AML-193 (cell line): ENCODE measurements at regions not wholly inside any gene's neighbourhood (a gene's known extent, or its start where the extent isn't known, plus 50 kb on each side); places are given as distances from the start of the nearest gene placed in this dataset.
"Not testable (repeated sequence)": the region's sequence is repeated elsewhere in the genome, so short reads cannot be mapped to it uniquely, and the experiment has no call there.

Source experiments
- DNase-seq, 2 experiments: peaks; one replicate each; lab custom pipeline; 2025; lab: John Stamatoyannopoulos, UW

DNA sequence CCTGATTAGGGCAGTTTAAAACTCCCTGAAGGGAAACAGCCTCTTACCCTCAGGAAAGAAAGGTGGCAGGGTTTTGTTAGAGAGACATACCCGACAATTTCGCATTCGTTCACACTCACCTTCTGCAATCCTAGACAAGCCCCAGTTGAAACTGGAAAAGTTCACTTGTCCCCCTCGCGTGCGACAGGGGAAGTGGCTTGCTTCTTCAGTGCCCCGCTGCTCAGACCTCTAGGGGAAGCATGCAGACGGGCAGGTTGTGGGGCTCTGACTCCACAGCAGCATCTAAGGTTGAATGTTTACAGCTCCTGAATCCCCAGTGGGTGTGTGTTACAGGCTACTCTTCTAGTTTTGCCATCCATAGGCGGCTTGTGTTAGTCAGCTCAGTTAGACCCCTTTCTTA lies 575.7 kb upstream of the ACO1 start:
- DNase-seq: no peak

DNA sequence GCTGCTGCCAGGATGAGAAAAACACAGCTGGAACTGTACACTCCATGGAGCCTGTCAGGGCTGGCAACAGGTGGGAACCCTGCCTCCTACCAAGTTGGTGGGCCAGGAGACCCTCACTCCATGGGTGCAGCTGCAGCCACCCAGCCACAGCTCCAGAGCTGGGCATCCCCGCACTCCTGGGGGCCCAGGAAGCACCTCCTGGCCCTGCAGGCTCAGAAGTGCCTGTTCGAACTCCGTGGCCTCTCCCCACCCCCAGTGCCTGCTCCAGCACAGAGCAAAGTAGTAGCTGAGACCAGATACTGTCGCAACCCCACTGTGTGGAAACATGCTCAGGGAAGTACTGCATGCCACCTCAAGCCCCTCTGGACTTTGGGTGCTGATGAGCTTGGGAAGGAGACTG lies 564.0 kb upstream of the ACO1 start:
- no peak for DNase-seq

DNA sequence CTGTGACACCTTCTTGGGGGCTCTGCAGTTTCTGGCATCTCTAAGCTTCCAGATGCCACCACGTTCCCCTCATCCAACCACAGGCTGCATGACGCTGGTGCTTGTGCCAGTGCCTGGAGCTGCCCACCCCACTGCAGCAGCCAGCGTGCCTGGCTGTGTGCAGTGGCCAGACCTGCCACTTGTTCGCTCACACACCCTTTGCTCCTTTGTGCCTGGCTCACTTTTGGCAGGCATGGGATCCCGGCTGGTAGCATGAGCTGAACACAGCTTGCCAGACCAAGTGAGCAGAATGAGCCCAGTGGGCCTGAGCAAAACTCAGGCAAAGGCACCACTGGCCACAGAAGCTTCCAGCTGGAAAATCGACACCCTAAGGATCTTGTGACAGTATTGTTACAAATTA lies 562.9 kb upstream of the ACO1 start:
- DNase-seq: no peak

DNA sequence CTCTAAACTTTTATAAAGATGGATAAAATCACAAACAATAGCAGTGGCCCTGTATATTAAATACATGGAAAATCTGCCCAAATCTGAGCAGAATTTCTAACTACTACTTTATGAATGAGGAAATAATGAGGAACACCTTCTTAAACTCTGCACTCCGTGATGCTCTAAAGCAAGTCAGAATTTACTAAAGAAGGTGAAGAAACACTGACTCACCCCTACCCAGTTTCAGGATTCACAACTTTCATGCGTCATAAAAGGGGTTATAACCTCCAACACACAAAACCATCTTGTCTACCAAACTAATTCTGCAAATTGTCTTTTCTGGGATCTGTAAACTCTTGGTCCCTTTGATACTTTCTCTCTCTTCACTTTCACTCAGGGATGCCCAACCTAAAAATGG lies 561.1 kb upstream of the ACO1 start:
- DNase-seq: no peak

DNA sequence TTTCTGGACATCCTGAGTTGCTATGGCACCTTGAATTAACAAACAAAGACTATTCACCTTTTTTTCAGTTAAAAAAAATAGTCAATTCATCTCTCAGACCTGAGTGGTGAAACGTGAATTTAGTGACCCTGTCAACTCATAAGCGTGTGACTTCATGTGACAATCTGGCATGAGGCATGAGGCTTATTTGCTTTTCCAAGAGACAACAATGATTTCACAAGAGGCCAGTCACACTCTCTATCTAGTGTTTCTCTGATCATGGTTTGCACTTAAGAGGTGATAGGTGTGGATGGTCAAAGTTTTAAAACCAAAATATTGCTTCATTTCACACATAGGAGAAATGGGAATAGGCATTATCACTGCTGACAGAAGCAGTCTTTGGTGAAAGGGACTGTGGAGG lies 559.6 kb upstream of the ACO1 start:
- DNase-seq: no peak

DNA sequence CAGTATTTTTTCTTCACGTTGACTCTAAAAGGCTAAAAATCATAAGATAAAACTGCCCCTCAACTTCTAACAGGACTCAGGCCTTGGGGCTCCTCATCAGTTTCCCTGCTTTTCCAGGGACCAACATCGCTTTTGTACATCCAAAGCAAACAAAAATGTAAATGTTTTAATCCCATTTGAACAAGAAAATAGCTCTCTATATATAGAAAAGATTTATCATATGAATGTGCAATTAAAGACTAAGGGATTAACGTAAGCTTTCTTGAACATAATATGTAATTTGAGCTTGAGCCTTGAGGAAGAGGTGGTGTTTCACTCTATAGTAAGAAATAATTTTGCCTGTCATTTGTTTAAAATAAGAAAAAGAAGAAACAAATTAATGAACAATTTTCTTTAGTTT lies 547.2 kb upstream of the ACO1 start:
- DNase-seq: no peak

DNA sequence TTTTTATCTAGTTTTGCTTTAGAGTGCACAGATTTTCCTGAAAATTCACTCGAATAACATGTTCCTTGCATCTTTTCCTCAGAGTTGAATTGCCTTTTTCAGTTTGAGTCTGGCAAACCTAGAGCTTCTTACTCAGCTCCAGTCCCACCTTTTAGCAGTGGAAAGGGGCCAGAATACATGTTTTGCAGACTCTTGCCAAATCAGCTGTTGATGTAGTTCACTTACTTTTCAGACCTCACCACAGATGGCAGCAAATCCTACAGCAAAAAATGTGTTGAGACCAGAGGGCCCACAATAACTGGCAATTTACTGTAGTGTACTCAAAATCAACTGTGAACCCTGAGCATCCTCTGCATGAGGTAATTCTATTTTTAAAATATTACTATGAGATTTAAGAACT lies 545.2 kb upstream of the ACO1 start:
- DNase-seq: no peak

DNA sequence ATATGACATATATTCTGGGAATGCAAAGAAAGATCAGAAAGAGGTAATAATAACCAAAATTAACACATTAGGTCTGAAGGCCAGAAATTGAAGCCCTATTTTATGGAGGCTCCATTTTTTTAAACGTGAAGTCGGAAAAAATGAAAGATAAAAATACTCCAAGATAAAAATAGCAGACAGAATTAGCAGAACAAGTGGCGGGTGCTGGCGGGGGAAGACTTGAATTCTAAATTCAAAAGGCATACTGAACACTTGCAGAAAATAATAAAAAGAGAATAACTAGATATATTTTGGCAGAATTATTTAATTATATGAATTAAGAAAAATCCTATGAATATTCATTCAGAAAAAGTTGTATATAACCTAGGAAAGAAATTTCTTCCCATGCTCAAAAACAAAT lies 543.7 kb upstream of the ACO1 start:
- no peak for DNase-seq

DNA sequence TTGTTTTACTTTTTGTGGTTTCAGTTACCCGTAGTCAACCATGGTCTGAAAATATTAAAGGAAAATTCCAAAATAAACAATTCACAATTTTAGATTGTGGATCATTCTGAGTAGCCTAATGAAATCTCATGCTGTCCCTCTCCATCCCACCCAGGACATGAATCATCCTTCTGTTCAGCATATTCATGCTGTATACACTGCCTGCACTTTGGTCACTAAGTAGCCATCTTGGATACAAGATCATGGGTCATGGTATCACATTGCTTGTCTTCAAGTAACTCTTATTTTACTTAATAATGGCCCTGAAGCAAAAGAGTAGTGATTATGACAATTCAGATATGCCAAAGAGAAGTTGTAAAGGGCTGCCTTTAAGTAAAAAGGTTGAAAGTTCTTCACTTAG lies 536.5 kb upstream of the ACO1 start:
- no peak for DNase-seq

DNA sequence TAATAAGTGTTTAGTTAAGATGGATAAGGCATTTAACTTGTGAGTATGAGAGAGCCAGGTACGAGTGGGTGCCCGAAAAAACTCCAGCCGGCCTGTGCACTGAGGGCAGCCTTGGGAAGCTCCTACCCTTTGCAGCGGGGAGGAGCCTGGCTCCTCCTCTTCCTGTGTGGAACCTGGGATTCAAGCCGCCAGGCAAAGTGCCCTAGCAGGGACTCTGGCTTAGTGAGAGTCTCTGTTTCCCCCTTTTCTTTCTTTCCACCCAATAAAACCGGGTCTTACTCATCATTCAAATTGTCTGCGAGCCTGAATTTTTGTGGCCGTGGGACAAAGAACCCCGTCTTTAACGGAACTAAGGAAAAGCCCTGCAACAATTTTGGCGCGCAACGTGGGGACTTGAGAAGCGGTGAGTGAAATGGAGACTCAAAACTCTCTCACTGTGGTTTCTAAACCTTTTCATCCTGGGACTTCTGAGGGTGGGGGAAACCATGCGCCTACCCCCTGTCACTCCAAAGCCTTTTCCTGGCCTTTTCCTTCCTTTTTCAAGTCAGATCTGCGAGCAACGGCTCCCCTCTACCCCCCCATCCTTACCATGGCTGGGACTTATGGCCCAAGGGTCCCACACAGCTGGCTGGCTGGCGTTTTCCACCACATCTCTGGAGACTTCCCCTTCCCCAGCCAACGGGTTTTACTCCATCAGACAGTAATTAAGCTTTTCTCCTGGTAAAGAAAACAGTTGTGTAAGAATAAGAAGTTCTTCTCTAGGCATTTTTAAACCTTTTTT lies 535.7 kb upstream of the ACO1 start:
- DNase-seq: no peak

DNA sequence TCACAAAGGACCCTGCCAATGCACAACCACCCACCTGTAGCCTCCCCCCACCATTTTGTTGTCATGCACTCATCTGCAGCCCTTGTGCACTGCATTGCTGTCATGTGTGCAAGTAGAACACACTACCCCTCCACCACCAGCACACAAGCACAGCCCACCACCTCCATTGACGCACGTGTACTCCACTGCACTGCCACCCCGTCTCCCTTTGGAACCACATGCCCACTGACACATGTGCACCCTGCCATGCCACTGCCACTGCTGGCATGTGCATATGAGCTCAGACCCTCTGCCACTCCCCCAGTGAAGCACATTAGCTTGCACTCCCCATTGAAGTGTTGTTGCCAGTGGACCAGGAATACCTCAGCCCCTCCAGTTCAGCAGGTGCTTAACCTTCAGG lies 530.3 kb upstream of the ACO1 start:
- no peak for DNase-seq

DNA sequence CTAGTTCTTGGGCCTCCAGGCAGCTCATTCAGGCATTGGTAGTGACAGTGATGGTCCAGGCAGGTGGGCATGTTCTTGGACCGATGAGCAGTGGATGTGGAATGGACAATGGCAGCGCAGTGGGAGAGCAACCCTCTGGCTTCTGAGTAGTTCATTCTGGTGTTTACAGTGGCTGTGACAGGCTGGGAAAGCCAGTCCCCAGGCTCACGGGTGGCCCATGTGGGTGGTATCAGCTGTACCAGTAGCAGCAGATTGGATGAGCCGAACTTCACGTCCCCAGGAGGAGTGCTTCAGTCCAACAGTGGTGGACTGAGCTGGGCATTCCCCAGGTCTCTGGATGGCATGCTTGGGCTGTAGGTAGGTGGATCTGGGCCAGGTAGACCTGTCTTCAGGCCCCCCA lies 515.6 kb upstream of the ACO1 start:
- DNase-seq: no peak

DNA sequence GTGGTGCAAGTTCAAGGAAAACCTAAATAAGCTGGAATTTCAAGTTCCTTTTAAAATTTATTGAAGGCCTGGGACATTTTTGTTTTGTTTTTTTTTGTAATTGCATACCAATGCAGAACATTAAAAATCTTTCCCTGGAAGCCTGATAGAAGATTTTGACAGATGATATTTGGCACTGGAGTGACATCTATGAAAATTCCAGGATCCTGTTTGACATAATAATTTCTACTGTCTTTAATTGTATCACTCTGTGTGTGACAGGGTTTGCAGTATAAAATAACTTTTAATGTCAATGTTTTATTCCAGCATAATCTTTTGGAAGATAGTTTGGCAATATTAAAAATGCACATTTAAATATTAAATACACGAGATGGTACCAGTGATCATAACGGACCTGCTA lies 514.2 kb upstream of the ACO1 start:
- no peak for DNase-seq

DNA sequence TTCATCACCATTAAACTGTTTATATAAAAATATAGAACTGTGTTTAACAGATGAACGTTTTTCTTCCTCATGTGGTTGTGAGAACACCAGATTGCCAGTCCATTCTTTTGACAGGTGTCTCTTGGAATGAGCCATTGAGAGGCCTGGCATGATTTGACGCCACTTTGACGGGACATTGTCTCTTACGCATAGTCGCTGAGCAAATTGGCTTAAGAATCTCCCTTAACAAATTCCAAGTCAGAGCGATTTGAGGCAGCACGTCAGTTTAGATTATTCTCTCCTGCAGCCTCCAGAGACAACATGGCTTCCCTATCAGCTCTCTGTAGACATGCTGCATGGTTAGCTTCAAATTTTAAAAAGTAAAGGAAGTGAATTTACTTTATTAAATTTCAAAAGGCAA lies 510.7 kb upstream of the ACO1 start:
- DNase-seq: no peak

DNA sequence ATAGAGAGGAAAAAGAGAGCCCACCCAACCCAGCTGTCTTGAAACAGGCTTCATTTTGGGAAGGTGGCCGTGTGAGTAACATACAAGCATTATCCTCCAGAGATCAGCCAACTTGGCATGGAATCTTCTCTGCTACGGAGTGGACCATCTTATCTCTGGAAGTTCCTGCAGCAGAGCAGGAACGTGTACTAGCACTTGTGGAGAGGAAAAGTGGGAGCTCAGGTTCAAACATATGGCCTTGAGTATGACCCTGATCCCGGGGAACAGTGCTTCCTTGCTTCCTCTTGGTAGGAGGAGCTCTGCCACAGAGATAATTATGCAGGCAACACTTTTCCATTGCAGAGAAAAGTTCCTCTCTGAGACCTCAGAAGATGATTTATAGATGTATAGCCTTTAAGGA lies 490.4 kb upstream of the ACO1 start:
- no peak for DNase-seq

DNA sequence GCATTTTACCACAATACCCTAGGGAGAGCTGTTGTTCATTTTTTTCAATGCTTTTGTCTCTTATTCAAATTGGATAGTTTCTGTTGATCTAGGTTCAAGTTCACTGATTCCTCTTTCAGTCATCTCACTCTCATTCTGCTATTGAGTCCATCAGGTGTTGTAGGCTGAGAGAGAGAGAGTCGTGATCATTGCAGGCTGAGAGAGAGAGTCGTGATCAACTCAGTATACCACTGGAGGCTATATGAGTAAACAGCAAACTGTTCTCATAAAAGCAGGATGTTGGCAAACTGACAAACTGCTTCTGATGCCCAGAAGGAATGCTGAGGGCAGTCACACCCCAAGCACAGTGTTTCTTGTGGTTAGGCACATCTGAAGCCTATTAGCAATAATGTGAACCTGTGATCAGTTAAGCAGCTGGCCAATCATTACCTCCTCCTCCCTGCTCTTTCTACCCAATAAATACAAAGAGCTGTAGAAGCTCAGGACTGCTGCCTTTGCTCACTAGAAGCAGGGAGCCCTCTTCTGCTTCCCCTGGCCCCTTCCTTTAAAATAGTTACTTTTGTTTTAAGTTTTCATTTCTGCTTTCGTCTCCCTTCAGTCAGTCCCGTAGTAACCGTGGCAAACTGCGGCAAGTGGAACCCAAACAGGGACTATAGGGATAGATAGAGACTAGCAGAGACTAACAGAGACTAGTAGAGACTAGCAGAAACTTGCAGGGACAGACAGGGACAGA lies 476.1 kb upstream of the ACO1 start:
- DNase-seq: no peak

DNA sequence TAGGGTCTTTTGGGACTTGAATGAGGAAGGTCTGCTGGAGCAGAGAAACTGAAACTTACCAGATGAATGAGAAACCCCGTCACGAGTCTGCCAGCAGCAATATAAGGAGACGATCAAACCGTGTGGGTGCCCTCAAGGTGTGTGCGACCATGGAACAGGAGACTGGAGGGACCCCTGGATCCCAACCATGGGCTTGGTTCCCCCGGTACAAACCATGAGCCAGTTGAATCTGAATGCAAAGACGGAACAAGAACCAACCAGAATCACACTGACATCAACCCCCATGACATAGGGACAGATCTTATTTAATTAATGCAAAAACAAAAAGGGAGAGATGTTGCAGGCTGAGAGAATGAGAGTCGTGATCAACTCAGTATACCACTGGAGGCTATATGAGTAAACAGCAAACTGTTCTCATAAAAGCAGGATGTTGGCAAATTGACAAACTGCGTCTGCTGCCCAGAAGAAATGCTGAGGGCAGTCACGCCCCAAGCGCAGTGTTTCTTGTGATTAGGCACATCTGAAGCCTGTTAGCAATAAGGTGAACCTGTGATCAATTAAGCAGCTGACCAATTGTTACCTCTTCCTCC lies 475.5 kb upstream of the ACO1 start:
- no peak for DNase-seq

DNA sequence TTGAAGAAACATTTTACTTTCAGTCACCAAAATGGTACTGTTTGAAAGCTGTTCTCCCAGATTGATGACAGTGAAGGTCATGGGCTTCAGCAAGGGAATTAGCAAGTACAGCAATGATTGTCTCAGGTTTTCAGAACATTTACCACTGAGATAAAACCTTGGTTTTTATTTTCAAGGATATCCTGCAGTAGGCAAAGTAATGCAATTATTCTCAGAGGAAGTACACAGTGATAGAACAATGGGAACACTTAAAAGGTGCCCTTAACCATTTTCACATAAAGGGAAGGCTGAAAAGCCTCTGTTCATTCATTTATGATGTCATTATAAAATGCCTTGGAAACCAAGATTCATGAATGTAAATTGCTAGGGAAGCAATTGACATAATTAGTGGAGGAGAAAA lies 471.8 kb upstream of the ACO1 start:
- DNase-seq: no peak

DNA sequence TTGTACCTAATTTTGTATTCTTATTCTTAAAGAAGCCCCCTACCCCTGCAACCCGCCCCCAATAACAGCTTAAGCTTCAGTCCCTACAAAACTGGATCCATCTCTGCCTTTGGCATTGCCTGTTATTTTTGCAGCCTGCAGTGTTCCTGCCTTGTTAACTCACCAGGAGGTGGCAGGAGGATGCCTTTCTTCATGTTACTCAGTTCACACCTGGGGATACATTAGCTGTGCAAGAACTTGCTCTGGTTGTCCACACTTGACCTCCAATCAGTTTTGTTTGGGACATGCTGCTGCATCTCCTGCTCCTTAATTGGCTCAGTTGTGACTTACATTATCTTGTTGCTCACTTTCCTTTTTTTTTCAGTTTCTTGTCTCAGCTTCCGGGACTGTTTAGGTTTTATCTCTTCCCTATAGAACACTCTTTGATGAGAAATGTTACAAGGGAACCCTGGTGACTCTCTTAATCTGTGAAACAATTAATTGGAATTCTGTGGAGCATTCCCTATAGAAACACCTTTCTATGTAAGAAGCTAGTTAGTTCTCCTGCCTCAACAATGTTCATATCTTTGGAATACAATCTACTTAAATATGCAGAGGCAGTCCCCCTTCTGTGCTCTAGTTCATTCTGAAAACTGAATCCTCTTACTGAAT lies 467.7 kb upstream of the ACO1 start:
- DNase-seq: no peak

DNA sequence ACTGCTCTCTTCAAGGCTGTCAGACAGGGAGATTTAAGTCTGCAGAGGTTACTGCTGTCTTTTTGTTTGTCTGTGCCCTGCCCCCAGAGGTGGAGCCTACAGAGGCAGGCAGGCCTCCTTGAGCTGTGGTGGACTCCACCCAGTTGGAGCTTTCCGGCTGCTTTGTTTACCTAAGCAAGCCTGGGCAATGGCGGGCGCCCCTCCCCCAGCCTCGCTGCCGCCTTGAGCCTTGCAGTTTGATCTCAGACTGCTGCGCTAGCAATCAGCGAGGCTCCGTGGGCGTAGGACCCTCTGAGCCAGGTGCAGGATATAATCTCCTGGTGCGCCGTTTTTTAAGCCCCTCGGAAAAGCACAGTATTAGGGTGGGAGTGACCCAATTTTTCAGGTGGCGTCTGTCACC lies 446.7 kb upstream of the ACO1 start:
- not testable (repeated sequence) for DNase-seq

DNA sequence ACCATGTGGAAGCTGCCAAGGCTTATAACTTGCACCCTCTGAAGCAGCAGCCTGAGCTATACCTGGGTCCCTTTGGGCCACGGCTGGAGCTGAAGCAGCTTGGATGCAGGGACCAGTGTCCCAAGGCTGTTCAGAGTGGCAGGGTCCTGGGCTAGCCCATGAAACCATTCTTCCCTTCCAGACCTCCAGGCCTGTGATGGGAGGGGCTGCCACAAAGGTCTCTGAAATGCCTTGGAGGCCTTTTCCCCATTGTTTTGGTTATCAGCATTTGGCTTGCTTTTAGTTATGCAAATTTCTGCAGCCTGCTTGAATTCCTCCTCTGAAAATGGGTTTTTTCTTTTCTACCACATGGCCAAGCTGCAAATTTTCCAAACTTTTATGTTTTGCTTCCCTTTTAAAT lies 433.7 kb upstream of the ACO1 start:
- no peak for DNase-seq

DNA sequence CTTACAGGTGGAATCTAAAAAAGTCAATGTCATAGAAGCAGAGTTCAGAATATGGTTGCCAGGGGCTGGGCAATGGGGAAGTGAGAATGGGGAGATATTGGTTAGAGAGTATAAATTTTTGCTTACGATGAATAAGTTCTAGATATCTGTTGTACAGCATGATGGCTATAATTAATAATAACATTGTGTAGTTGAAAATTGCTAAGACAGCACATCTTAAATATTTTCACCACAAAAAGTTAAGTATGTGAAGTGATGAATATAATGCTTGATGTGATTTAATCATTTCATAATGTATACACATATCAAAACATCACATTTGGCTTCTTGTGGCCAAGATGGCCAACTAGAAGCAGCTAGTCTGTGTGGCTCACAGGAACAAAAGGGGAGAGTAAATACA lies 425.9 kb upstream of the ACO1 start:
- no peak for DNase-seq

DNA sequence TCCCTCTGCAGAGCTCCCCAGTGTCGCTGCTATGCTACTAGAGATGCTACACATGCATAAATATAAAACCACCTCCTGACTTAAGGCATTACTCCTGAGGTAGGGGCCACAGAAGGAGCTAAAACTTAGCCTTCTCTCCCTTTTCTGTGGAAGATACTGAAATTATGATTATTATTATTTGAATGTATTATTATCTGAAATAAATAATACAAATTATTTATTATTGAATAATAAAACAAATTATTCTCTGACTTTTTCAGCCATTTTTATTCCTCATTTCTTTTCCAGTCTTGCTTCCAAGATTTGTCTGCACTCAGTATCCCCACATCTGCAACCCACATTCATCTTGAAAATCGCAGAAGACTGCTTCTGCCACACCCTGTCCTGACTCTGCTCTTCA lies 414.9 kb upstream of the ACO1 start:
- DNase-seq: no peak
